H7 (cell line): ENCODE measurements at regions not wholly inside any gene's neighbourhood (a gene's known extent, or its start where the extent isn't known, plus 50 kb on each side); places are given as distances from the start of the nearest gene placed in this dataset.
"Not testable (repeated sequence)": the region's sequence is repeated elsewhere in the genome, so short reads cannot be mapped to it uniquely, and the experiment has no call there.

Source experiments
- DNase-seq: peaks from one replicate; pipeline ENCODE4 v3.0.0; 2012
- H3K27me3 ChIP-seq: 2 replicates; pipeline ENCODE4 v1.6.0; 2011; ENCODE audit warnings: mild to moderate bottlenecking, low read length; ENCODE audit not compliant: control insufficient read depth, insufficient read depth
- H3K36me3 ChIP-seq: replicated peaks from 2 replicates; pipeline ENCODE4 v1.5.1; 2011; ENCODE audit warnings: low read length; ENCODE audit not compliant: control insufficient read depth, insufficient read depth
- H3K4me3 ChIP-seq: 2 replicates; pipeline ENCODE4 v1.5.1; 2011; ENCODE audit warnings: low read depth, mild to moderate bottlenecking, control low read depth, low read length, moderate library complexity; ENCODE audit not compliant: insufficient read depth

DNA sequence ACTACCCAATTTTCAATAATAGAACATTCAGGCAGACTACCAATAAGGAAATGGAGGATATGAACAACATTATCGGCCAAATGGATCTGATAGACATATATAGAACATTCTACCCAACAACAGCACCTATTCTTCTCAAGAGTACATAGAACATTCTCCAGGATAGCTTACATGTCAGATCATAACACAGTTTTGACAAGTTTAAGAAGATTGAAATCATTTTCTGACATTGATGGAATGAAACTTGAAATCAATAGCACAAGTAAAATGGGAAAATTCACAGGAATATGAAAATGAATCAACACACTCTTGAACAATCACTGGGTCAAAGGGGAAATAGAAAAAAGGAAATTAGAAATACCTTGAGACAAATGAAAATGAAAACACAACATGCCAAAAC is 94.6 kb upstream of the MEGF10 start:
- DNase-seq: no peak
- no peaks in the 10 kb centered on the region for H3K27me3 ChIP-seq

DNA sequence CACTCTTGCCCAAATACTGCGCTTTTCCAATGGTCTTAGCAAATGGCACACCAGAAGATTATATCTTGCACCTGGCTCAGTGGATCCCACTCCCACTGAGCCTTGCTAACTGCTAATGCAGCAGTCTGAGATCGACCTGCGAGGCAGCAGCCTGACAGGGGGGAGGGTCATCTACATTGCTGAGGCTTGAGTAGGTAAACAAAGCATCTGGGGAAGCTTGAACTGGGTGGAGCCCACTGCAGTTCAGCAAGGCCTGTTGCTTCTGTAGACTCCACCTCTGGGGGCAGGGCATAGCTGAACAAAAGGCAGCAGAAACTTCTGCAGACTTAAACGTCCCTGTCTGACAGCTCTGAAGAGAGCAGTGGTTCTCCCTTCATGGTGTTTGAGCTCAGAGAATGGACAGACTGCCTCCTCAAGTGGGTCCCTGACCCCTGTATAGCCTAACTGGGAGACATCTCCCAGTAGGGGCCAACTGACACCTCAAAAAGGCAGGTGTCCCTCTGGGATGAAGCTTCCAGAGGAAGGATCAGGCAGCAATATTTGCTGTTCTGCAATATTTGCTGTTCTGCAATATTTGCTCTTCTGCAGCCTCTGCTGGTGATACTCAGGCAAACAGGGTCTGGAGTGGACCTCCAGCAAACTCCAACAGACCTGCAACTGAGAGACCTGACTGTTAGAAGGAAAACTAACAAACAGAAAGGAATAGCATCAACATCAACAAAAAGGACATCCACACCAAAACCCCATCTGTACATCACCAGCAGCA is 93.0 kb upstream of the MEGF10 start:
- not testable (repeated sequence) for DNase-seq, H3K27me3 ChIP-seq, H3K36me3 ChIP-seq

More for the DNA sequence above, 94.6 kb upstream of the MEGF10 start:
- Histone ChIP-seq H3K36me3 (no peaks in the 10 kb centered on the region), H3K4me3 (no peak overlapping the region)

DNA sequence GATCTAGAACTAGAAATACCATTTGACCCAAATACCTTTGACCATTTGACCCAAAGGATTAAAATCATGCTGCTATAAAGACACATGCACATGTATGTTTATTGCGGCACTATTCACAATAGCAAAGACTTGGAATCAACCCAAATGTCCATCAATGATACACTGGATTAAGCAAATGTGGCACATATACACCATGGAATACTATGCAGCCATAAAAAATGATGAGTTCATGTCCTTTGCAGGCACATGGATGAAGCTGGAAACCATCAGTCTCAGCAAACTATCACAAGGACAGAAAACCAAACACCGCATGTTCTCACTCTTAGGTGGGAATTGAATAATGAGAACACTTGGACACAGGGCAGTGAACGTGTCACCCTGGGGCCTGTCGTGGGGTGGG is 87.9 kb upstream of the MEGF10 start:
- not testable (repeated sequence) for H3K4me3 ChIP-seq, H3K27me3 ChIP-seq, DNase-seq, H3K36me3 ChIP-seq

More for the DNA sequence above, 93.0 kb upstream of the MEGF10 start:
- not testable (repeated sequence) for H3K4me3 ChIP-seq

DNA sequence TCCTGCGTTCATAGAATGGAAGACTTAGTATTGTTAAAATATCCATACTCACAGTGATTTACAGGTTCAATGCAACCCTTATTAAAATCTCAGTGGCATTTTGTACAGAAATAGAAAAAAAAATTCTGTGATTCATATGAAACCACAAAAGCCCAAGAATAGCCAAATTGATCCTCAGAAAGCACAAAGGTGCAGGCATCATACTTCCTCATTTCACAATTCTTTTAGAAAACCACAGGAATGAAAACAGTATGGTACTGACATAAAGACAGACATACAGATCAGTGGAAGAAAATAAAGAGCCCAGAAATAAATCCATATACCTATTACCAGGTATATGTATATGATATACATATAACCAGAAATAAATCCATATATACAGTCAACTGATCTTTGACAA is 86.8 kb upstream of the MEGF10 start:
- DNase-seq: no peak
- no peak overlapping the region for H3K4me3 ChIP-seq
- no peaks in the 10 kb centered on the region for H3K27me3 ChIP-seq
- no peaks in the 10 kb centered on the region for H3K36me3 ChIP-seq

DNA sequence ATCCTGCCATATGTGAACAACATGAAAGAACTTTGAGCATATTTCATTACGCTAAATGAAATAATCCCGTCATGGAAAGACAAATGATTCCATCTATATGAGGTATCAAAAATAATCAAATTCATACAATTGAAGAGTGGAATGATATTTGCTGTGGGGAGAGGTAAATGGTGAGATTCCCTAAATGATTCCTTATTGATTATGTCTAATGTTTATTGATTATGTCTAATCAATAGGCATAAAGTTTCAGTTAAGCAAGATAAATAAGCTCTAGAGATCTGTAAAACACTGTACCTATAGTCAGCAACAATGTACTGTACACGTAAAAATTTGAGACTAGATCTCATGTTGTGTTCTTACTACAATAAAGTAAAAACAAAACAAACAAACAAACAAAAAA is 85.4 kb upstream of the MEGF10 start:
- H3K4me3 ChIP-seq: no peak overlapping the region

DNA sequence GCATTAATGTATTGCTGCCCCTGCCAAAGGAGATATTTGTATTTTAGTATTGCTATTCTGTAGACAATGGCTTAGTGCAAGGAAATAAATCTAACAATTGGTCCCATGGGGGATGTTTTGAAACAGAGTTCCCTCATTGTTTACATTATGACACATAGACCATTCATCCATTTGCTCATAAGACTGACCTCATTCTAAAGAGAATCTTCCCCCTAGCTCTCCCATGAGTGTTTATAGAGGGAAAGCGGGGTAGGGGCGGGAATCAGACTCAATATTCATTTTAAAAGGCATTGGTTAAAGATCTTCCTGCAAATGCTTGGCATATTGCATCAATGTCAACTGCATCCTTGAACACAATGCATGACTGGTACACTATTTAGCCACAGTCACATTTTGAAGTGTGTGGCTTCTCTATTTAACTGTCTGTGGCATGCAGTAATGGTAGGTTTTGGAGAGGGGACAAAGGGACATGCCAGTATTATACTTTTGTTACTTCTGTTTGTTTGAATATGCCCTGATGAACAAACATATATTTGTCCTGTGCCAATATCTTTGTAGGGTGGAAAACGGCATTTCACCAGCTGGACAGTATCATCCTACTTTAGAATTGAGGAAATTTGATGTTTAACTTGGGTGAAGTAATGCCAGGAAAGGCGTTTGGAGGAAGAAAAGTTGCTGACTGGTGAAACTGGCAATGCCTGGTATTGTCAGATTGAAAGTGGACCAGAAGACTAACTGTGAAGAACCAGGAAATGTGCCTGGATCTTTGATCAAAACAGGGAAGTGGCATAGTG is 84.1 kb upstream of the MEGF10 start:
- Histone ChIP-seq H3K27me3 (no peaks in the 10 kb centered on the region), H3K4me3 (no peak overlapping the region), H3K36me3 (no peaks in the 10 kb centered on the region)
- no peak for DNase-seq

More for the DNA sequence above, 85.4 kb upstream of the MEGF10 start:
- no peaks in the 10 kb centered on the region for H3K36me3 ChIP-seq
- H3K27me3 ChIP-seq: no peaks in the 10 kb centered on the region
- DNase-seq: no peak

DNA sequence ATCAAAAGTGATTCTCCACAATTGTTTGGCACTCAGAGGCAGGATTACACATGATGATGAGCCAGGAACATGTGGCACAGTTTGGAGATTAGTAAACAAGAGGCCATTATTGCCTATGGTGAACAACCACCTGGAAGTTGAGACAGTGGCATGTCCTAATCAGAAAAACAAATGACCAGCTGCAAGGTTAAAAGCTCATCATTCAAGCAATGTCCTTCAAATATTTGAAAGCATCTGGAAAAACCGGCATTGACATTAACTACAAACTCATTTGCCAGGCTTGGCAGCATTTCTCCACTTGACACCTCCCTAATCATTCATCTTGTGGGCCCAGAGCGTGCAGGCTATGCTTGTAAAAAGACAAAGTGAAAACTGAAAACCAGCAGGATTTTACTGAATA is 80.6 kb upstream of the MEGF10 start:
- Histone ChIP-seq H3K36me3 (no peaks in the 10 kb centered on the region), H3K27me3 (no peaks in the 10 kb centered on the region), H3K4me3 (no peak overlapping the region)
- DNase-seq: no peak

DNA sequence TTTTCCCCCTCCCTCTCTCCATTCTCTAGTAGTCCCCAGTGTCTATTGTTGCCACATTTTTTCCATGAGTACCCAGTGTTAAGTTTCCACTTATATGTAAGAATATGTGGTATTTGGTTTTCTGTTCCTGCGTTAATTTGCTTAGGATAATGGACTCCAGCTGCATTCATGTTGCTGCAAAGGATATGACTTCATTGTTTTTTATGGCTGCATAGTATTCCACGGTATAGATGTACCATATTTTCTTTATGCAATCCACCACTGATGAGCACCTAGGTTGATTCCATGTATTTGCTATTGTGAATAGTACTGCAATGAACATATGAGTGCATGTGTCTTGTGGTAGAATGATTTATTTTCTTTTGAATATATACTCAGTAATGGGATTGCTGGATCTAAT is 77.4 kb upstream of the MEGF10 start:
- Histone ChIP-seq H3K4me3 (no peak overlapping the region), H3K27me3 (no peaks in the 10 kb centered on the region), H3K36me3 (no peaks in the 10 kb centered on the region)
- DNase-seq: no peak

DNA sequence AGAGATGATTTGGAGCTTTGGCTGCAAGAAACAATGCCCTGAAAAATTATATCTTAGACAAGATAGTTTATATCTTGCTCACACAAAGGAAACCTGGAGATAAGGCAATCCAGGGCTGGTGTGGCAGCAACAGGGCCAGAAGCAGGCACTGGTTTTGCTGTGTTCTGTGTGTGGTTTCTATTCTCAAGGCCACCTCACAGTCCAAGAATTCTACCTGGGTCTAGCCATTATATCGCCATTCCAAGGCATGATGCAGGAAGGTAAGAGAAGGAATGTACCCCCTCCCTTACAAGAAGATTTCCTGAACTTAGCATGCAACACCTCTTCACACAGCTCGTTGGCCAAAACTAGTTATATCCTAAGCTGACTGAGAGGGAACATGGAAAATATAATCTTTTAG is 74.5 kb upstream of the MEGF10 start:
- no peak for DNase-seq
- no peaks in the 10 kb centered on the region for H3K27me3 ChIP-seq

DNA sequence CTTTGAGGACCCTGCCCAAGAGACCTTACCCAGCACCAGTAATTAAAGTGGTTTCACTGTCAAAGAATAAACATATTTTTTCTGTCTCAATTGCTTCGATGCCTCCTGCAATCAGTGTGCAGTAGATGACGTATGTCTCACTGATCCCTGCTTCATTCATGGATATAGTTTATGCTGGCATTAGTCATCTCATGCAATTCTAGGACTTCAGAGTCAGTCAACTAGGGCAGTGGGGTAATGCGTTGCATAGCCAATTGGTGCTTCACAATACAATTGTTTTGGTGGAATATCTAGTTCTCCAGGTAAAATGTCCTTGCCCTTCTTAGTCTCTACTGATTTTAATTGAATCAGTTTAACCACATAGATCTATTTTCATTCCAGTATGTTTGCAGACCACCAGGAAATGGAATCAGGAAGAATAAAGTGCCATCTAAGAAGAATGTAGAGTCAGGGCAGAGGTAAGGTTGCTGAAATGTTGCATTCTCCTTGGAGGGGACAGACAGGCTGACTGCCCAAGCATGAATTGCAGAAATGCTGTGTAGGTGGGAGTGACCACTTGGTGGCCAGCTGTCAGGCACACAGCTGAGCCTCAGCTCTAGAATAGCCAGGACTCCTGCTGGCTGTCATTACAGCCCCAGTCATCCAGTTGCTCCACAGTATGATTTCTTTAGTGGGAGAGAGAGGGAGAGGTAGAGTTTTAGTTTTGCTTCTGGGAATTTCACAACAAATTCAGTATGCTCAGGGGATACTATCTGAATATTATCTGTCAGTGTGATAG is 73.5 kb upstream of the MEGF10 start:
- Histone ChIP-seq H3K27me3 (no peaks in the 10 kb centered on the region), H3K4me3 (no peak overlapping the region)
- DNase-seq: no peak

More for the DNA sequence above, 74.5 kb upstream of the MEGF10 start:
- Histone ChIP-seq H3K36me3 (no peaks in the 10 kb centered on the region), H3K4me3 (no peak overlapping the region)

DNA sequence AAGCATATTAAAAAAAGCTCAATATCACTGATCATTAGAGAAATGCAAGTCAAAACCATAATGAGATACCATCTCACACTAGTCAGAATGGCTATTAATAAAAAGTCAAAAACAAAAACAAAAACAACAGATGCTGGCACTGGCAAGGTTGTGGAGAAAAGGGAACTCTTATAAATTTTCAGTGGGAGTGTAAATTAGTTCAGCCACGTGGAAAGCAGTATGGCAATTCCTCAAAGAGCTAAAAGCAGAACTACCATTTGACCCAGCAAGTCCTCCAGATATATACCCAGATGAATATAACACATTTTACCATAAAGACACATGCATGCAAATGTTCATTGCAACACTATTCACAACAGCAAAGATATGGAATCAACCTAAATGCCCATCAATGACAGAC is 68.7 kb upstream of the MEGF10 start:
- not testable (repeated sequence) for H3K36me3 ChIP-seq, H3K27me3 ChIP-seq, DNase-seq, H3K4me3 ChIP-seq

More for the DNA sequence above, 73.5 kb upstream of the MEGF10 start:
- H3K36me3 ChIP-seq: no peaks in the 10 kb centered on the region

DNA sequence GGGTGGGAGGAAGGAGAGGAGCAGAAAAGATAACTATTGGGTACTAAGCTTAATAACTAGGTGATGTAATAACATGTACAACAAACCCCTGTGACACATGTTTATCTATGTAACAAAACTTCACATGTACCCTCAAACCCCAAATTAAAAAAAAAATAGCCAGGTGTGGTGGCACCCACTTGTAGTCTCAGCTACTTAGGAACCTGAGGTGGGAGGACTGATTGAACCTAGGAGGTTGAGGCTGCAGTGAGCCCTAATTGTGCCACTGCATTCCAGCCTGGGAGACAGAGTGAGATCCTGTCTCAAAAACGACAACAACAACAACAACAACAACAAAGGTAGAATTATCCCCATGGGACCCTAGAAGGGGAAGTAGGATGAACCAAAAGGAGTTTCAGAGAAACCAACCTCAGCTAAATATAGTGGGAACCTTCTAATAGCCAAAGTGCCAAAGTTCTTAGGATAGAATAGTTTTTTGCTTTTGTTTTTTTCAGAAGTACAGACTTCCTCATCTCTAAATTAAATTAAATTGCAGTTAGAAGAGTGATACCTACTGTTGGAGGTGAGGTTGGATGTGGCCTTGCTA is 67.9 kb upstream of the MEGF10 start:
- H3K36me3 ChIP-seq, H3K27me3 ChIP-seq, H3K4me3 ChIP-seq, DNase-seq: not testable (repeated sequence)

DNA sequence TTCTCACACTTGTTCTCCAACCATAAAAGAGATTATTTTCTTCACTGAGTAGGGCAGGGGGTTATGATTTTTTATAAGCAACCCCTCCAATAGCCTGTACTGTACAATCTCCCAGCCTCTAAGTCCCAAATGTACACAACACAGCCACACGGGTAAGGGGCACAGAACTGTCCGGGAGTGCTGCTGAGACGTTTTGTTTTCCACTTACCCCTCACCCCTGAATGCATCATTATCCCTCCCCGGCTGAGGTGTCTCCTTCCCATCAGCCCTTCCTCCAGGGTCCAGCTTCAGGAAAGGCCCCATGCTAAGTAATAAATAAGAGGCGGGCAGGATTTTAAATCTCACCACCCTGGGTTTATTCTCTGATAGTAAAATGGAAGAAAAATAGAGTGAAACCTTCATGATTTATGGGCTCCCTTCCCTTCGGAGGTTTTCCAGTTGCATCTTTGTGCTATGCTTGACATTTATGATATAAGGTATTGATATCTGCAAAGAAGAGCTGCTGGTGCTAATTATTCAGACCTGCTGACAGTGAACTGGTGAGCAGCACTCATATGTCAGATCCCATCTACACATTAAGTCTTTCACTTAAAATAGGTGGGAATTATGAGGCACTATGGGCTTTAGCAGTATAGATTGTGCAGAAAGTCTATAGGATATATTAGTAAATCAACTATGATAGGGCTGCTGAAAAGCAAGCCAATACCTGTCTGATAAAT is 67.2 kb upstream of the MEGF10 start:
- Histone ChIP-seq H3K36me3 (no peaks in the 10 kb centered on the region), H3K4me3 (no peak overlapping the region), H3K27me3 (no peaks in the 10 kb centered on the region; the same call in 1 of the 2 replicates)
- DNase-seq: no peak

DNA sequence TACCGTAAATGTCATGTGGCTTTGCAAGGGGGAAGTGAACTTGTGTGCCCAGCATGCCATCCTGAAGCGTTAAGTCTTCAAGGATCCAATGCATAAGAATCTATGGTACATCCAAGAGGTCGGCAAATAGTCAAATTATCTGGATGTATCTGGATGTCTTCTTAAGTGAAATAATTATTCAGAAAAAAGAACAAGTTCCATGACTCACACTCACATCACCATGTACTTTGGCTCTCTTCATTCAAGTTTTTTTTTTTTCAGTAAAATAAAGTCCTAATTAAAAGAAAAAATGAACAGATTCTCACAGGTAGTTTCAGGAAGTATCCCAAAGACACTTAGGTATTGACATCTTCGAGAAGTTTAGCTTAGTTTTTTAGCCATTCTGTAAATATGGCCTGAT is 62.7 kb upstream of the MEGF10 start:
- peaks cover 19% of the 10 kb centered on the region for H3K27me3 ChIP-seq
- no peaks in the 10 kb centered on the region for H3K36me3 ChIP-seq
- no peak overlapping the region for H3K4me3 ChIP-seq
- no peak for DNase-seq
